Stimulated activated CD8-positive, alpha-beta memory T cell treated with anti-CD3 and anti-CD28 coated beads, Interleukin-12 subunit alpha, Interleukin-12 subunit beta, amount 100 ng/mL, for 1 hour (primary cell): ENCODE measurements at regions not wholly inside any gene's neighbourhood (a gene's known extent, or its start where the extent isn't known, plus 50 kb on each side); places are given as distances from the start of the nearest gene placed in this dataset.

Source experiments
- DNase-seq: peaks from one replicate; pipeline ENCODE4 v3.0.0-alpha.2; 2020; ENCODE audit warnings: low read depth

- no peak for DNase-seq
These were observed 145.6 kb downstream of the NSG2 start for GRCh38 chr5:174191076-174191475.

- DNase-seq, result no peak
These were observed 146.5 kb downstream of the NSG2 start for GRCh38 chr5:174191850-174192655.

- no peak for DNase-seq
These were observed 147.4 kb downstream of the NSG2 start for GRCh38 chr5:174192901-174193300.

GRCh38 chr5:174195517-174195916 lies 150.0 kb downstream of the NSG2 start:
- no peak for DNase-seq

GRCh38 chr5:174197929-174198328 lies 152.4 kb downstream of the NSG2 start:
- no peak for DNase-seq

- DNase-seq, result no peak
These were observed 153.0 kb downstream of the NSG2 start for GRCh38 chr5:174198541-174198940.

- DNase-seq, result no peak
These were observed 157.5 kb downstream of the NSG2 start for GRCh38 chr5:174202996-174203395.

GRCh38 chr5:174204535-174205313 lies 159.2 kb downstream of the NSG2 start:
- no peak for DNase-seq

GRCh38 chr5:174205939-174206338 lies 160.4 kb downstream of the NSG2 start:
- no peak for DNase-seq

GRCh38 chr5:174210596-174211276 lies 165.2 kb downstream of the NSG2 start:
- DNase-seq, result no peak

- DNase-seq, result no peak
These were observed 165.7 kb downstream of the NSG2 start for GRCh38 chr5:174211277-174211626.

- DNase-seq, result no peak
These were observed 172.0 kb downstream of the NSG2 start for GRCh38 chr5:174217527-174217926.

GRCh38 chr5:174218162-174218561 lies 172.7 kb downstream of the NSG2 start:
- no peak for DNase-seq

- DNase-seq, result no peak
These were observed 174.9 kb downstream of the NSG2 start for GRCh38 chr5:174220417-174220816.

- no peak for DNase-seq
These were observed 175.9 kb downstream of the NSG2 start for GRCh38 chr5:174221436-174221835.

- DNase-seq, result no peak
These were observed 176.4 kb downstream of the NSG2 start for GRCh38 chr5:174221946-174222345.

GRCh38 chr5:174222891-174223290 lies 177.4 kb downstream of the NSG2 start:
- DNase-seq, result no peak

- no peak for DNase-seq
These were observed 177.8 kb downstream of the NSG2 start for GRCh38 chr5:174223355-174223754.

- no peak for DNase-seq
These were observed 183.6 kb downstream of the NSG2 start for GRCh38 chr5:174229068-174229467.

GRCh38 chr5:174229514-174230370 lies 184.2 kb downstream of the NSG2 start:
- DNase-seq, result no peak

GRCh38 chr5:174231956-174232487 lies 186.5 kb downstream of the NSG2 start:
- no peak for DNase-seq

GRCh38 chr5:174234388-174234787 lies 188.9 kb downstream of the NSG2 start:
- no peak for DNase-seq
